CD14-positive monocyte (primary cell): ENCODE measurements at regions not wholly inside any gene's neighbourhood (a gene's known extent, or its start where the extent isn't known, plus 50 kb on each side); places are given as distances from the start of the nearest gene placed in this dataset.

Experiments
- DNase-seq, 3 donors: peaks; one replicate each; pipeline ENCODE4 v3.0.0-alpha.2; 2011 to 2022
- H2AFZ ChIP-seq: 2 replicates; pipeline ENCODE4 v1.6.0; 2012; ENCODE audit warnings: mild to moderate bottlenecking, low read depth, low read length, inconsistent platforms; ENCODE audit not compliant: insufficient read depth, poor library complexity, severe bottlenecking
- H3K27ac ChIP-seq, 2 donors: 1 replicate in 1 of 2; 2 replicates in 1 of 2; pipeline ENCODE4 v1.5.1; 2012 to 2013; ENCODE audit warnings: low read length in 2 of 2, control low read depth in 1 of 2, inconsistent platforms in 1 of 2, low read depth in 1 of 2, mild to moderate bottlenecking in 1 of 2
- H3K27me3 ChIP-seq, 2 donors: one replicate each; pipeline versions ENCODE4 v1.6.0 to v1.6.1; 2011 to 2013; ENCODE audit warnings: low read length in 2 of 2; ENCODE audit not compliant: control insufficient read depth in 2 of 2, insufficient read depth in 2 of 2
- H3K36me3 ChIP-seq, 2 donors: replicated peaks in 1 of 2; 1 replicate in 1 of 2; 2 replicates in 1 of 2; pipeline versions ENCODE4 v1.5.1 to v1.6.1; 2012 to 2013; ENCODE audit warnings: low read length in 2 of 2, control low read depth in 1 of 2, inconsistent platforms in 1 of 2, mild to moderate bottlenecking in 1 of 2; ENCODE audit not compliant: insufficient read depth in 2 of 2, control insufficient read depth in 1 of 2
- H3K4me1 ChIP-seq, 2 donors: 1 replicate in 1 of 2; 2 replicates in 1 of 2; pipeline versions ENCODE4 v1.5.1 to v1.6.1; 2012 to 2013; ENCODE audit warnings: low read length in 2 of 2, control low read depth in 1 of 2, inconsistent platforms in 1 of 2, mild to moderate bottlenecking in 1 of 2, moderate library complexity in 1 of 2; ENCODE audit not compliant: insufficient read depth in 2 of 2, control insufficient read depth in 1 of 2
- H3K4me2 ChIP-seq: replicated peaks from 2 replicates; pipeline ENCODE3; 2012; ENCODE audit warnings: low read length, moderate library complexity, mild to moderate bottlenecking; ENCODE audit not compliant: poor library complexity, severe bottlenecking; ENCODE audit errors: extremely low read depth
- H3K4me3 ChIP-seq, 3 experiments: fragments of 200-600 bp in 1 of 3; sonication (generic) in 1 of 3; replicated peaks in 1 of 3; 1 replicate in 2 of 3; 2 replicates in 1 of 3; pipeline ENCODE4 v1.5.1; 2011 to 2013; ENCODE audit warnings: low read length in 3 of 3, mild to moderate bottlenecking in 3 of 3, control low read depth in 2 of 3, low read depth in 2 of 3, inconsistent platforms in 1 of 3, moderate library complexity in 1 of 3
- H3K79me2 ChIP-seq: 2 replicates; pipeline ENCODE4 v1.6.0; 2012; ENCODE audit warnings: mild to moderate bottlenecking, control low read depth, inconsistent platforms, low read length, moderate library complexity; ENCODE audit not compliant: insufficient read depth
- H3K9ac ChIP-seq: 2 replicates; pipeline ENCODE4 v1.6.0; 2017; ENCODE audit warnings: low read length, mild to moderate bottlenecking; ENCODE audit not compliant: insufficient read depth, poor library complexity, severe bottlenecking
- H3K9me3 ChIP-seq, 2 donors: replicated peaks in 1 of 2; 1 replicate in 1 of 2; 2 replicates in 1 of 2; pipeline versions ENCODE4 v1.5.1 to v1.6.1; 2012 to 2013; ENCODE audit warnings: low read length in 2 of 2, control low read depth in 1 of 2; ENCODE audit not compliant: control insufficient read depth in 1 of 2, insufficient read depth in 1 of 2
- H4K20me1 ChIP-seq: 2 replicates; pipeline ENCODE4 v1.6.0; 2012; ENCODE audit warnings: mild to moderate bottlenecking, low read length, control low read depth, moderate library complexity; ENCODE audit not compliant: insufficient read depth
- H3K27ac Mint-ChIP-seq, 7 donors: one replicate each; pipeline ENCODE4 v1.8.0; 2020; ENCODE audit warnings: mild to moderate bottlenecking in 7 of 7, mixed read lengths in 7 of 7, moderate library complexity in 6 of 7, inconsistent platforms in 2 of 7
- H3K27me3 Mint-ChIP-seq, 3 donors: one replicate each; pipeline ENCODE4 v1.8.0; 2021 to 2022; ENCODE audit warnings: low read depth in 3 of 3, mild to moderate bottlenecking in 3 of 3, mixed read lengths in 3 of 3, moderate library complexity in 3 of 3, inconsistent platforms in 1 of 3
- H3K36me3 Mint-ChIP-seq, 2 donors: one replicate each; pipeline ENCODE4 v1.8.0; 2020; ENCODE audit warnings: mixed read lengths in 2 of 2, inconsistent platforms in 1 of 2, mild to moderate bottlenecking in 1 of 2
- H3K4me1 Mint-ChIP-seq: one replicate; pipeline ENCODE4 v1.8.0; 2020; ENCODE audit warnings: mild to moderate bottlenecking, mixed read lengths
- H3K4me3 Mint-ChIP-seq, 2 donors: one replicate each; pipeline ENCODE4 v1.8.0; 2020; ENCODE audit warnings: mild to moderate bottlenecking in 2 of 2, mixed read lengths in 2 of 2, moderate library complexity in 1 of 2
- H3K9me3 Mint-ChIP-seq, 7 donors: one replicate each; pipeline ENCODE4 v1.8.0; 2020 to 2022; ENCODE audit warnings: mixed read lengths in 7 of 7, mild to moderate bottlenecking in 6 of 7, moderate library complexity in 6 of 7, inconsistent platforms in 2 of 7
- CTCF ChIP-seq: fragments of 200-600 bp; IDR thresholded peaks from one replicate; pipeline ENCODE4 v1.8.0; 2022; ENCODE audit warnings: antibody characterized with exemption, mild to moderate bottlenecking
- WGBS: methylation state at CpG from one replicate; pipeline ENCODE4 v1.1.5; 2013; ENCODE audit warnings: missing lambda C conversion rate; ENCODE audit not compliant: insufficient coverage; 5-methylcytosine and 5-hydroxymethylcytosine counted together
- intact Hi-C, 2 donors: fragments of 100-400 bp; cut with micrococcal nuclease; formaldehyde crosslinking; loops; one replicate each; pipeline versions ENCODE4 v1.15.0 to v1.15.1; 2023

GRCh38 chr15:77774350-77774749, 141.6 kb upstream of the LINGO1 start:
- intact Hi-C loops: no loop called here
- Mint-ChIP-seq H3K4me3 (no peak overlapping the region), H3K9me3 (peaks cover 0 to 3% (median 2%) of the 10 kb centered on the region in 7 donors), H3K27ac (no peak overlapping the region), H3K36me3 (no peaks in the 10 kb centered on the region), H3K4me1 (peaks cover 4% of the 10 kb centered on the region), H3K27me3 (peaks cover 3 to 5% (median 4%) of the 10 kb centered on the region in 3 donors)
- Histone ChIP-seq H3K27me3 (no peaks in the 10 kb centered on the region), H3K9me3 (no peaks in the 10 kb centered on the region), H2AFZ (no peak overlapping the region), H3K4me2 (no peak overlapping the region), H3K9ac (no peak overlapping the region), H3K4me3 (no peak overlapping the region), H3K4me1 (no peaks in the 10 kb centered on the region), H3K27ac (no peak overlapping the region), H3K79me2 (no peaks in the 10 kb centered on the region), H4K20me1 (no peaks in the 10 kb centered on the region), H3K36me3 (no peaks in the 10 kb centered on the region)
- 92% methylated on average over 4 of the region's 8 CpGs for WGBS
- no peak for DNase-seq
- no peak for TF ChIP-seq CTCF

GRCh38 chr15:77773903-77774302, 141.2 kb upstream of the LINGO1 start:
- Mint-ChIP-seq H3K27me3 (peaks cover 3 to 6% (median 5%) of the 10 kb centered on the region in 3 donors), H3K27ac (no peak overlapping the region), H3K9me3 (peaks cover 0 to 3% (median under 1%) of the 10 kb centered on the region in 7 donors), H3K4me1 (peaks cover 4% of the 10 kb centered on the region), H3K4me3 (no peak overlapping the region), H3K36me3 (no peaks in the 10 kb centered on the region)
- Histone ChIP-seq H3K4me1 (no peaks in the 10 kb centered on the region), H3K79me2 (no peaks in the 10 kb centered on the region), H2AFZ (no peak overlapping the region), H3K4me2 (no peak overlapping the region), H3K4me3 (no peak overlapping the region), H4K20me1 (no peaks in the 10 kb centered on the region), H3K27me3 (no peaks in the 10 kb centered on the region), H3K9me3 (no peaks in the 10 kb centered on the region), H3K9ac (no peak overlapping the region), H3K36me3 (no peaks in the 10 kb centered on the region), H3K27ac (no peak overlapping the region)
- WGBS: 94% methylated on average over 3 of the region's 5 CpGs
- intact Hi-C loops: no loop called here
- no peak for TF ChIP-seq CTCF
- no peak for DNase-seq
